ENCODE measurements at regions not wholly inside any gene's neighbourhood (a gene's known extent, or its start where the extent isn't known, plus 50 kb on each side); places are given as distances from the start of the nearest gene placed in this dataset.

DNA sequence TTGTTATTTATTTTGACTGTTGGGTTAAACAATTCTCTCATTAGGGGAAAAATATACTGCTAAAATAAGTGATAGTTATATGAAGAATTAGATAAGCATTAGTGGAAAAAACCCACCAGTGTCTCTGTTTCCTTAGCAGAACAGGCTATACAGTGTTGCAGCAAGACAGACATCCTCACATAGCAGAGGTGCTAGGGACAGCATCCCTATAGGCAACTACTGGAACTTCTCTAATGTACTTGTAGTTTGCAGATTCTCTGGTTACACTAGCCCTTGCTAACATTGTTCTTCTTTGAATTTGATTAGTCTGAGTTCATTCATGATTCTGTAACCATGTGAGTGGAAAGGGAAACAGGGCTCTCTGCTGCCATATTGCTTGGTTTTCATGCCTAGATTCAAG, 661.8 kb upstream of the RGMB start:
- Mint-ChIP-seq H3K27me3 (ENCODE audit: insufficient read depth, unreplicated experiment) (no peaks in the 10 kb centered on the region), H3K27ac (ENCODE audit: low read depth, unreplicated experiment) (no peak overlapping the region), H3K36me3 (ENCODE audit: insufficient read depth, unreplicated experiment) (no peaks in the 10 kb centered on the region), H3K9me3 (ENCODE audit: unreplicated experiment) (peaks cover 7% of the 10 kb centered on the region), H3K4me3 (ENCODE audit: unreplicated experiment) (no peak overlapping the region), H3K4me1 (ENCODE audit: insufficient read depth, unreplicated experiment) (peaks cover 27% of the 10 kb centered on the region)
- intact Hi-C loops (cut with micrococcal nuclease), result no loop called here
- ChIA-PET CTCF (interaction anchor here (0.9 kb wide), 1 partner anchor 577 kb away, joined by 3 read pairs; no protein-coding TSS in a partner anchor), POLR2A (no interaction called here)
- no TSS peak for BruUV-seq (replicated peaks)
- DNase-seq (ENCODE audit: unreplicated experiment), result no peak
- TF ChIP-seq CTCF (IDR thresholded peaks at IDR 0.05; ENCODE audit: unreplicated experiment), result no peak

DNA sequence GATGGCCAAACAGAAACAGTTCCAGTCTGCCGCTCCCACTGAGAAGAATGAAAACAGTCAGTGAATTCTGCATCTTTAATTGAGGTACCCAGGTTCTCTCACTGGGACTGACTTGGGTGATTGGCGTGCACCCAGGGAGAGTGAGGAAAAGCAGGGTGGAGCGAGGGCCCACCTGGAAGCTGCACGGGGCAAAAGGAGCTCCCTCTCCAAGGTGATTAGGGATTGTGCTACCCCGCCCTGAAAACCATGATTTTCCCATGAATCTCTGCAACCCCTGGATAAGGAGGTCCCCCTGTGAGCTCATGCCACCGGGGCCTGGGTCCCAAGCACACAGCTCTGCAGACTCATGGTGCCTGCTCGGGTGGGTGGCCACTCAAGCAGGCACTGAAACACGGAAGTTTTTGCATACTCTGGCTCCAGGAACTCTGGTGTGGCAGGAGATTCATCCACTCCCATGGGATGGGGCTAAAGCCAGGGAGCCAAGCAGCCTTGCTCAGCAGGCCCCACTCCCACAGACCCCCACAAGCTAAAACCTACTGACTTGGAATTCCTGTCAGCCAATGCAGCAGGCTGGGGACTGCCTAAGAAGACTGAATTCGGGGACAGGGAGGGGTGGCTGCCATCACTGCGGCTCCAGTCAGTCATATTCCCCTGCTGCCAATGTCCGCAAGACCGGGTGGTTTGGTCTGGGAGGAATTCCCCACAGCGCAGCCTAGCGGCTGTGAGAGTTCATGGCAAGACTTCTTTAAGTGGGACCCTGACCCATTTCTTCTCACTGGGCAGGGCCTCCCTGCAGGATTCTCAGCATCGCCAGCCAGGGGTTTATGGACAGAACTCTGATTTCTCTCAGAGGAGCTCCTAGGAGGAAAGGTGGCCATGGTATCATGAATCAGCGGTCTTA, 652.2 kb upstream of the RGMB start:
- ChIA-PET CTCF (no interaction called here), POLR2A (no interaction called here)
- intact Hi-C loops (cut with micrococcal nuclease), result no loop called here
- no TSS peak for BruUV-seq (replicated peaks)
- no peak overlapping the region for H3K4me3 Mint-ChIP-seq (ENCODE audit: unreplicated experiment)
- no peak for DNase-seq (ENCODE audit: unreplicated experiment)
- H3K36me3 Mint-ChIP-seq (ENCODE audit: insufficient read depth, unreplicated experiment), result no peaks in the 10 kb centered on the region
- no peaks in the 10 kb centered on the region for H3K4me1 Mint-ChIP-seq (ENCODE audit: insufficient read depth, unreplicated experiment)
- no peaks in the 10 kb centered on the region for H3K27me3 Mint-ChIP-seq (ENCODE audit: insufficient read depth, unreplicated experiment)
- H3K27ac Mint-ChIP-seq (ENCODE audit: low read depth, unreplicated experiment), result no peak overlapping the region
- no peak for TF ChIP-seq CTCF (IDR thresholded peaks at IDR 0.05; ENCODE audit: unreplicated experiment)
- H3K9me3 Mint-ChIP-seq (ENCODE audit: unreplicated experiment), result no peaks in the 10 kb centered on the region

DNA sequence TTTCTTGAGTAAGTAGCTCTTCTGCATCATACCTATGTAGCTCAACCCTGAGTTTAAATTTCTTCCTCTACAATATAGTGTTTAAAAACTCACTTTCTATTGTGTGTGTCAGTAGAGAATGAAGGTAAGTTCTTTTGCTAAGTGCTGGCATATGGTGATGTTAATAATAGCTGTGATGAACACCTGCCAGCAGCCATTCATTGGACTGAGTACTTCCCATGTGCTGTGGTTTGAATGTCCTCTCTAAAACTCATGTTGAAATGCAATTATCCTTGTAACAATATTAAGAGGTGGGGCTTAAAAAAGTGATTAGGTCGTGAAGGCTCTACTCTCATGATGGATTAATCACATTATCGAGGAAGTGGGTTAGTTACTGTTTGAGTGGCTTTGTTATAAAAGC, 645.2 kb upstream of the RGMB start:
- H3K27me3 Mint-ChIP-seq (ENCODE audit: insufficient read depth, unreplicated experiment), result no peaks in the 10 kb centered on the region
- BruUV-seq (replicated peaks), result no TSS peak
- intact Hi-C loops (cut with micrococcal nuclease), result no loop called here
- H3K9me3 Mint-ChIP-seq (ENCODE audit: unreplicated experiment), result no peaks in the 10 kb centered on the region
- ChIA-PET CTCF (interaction anchor here (0.5 kb wide), 1 partner anchor 8 kb away, joined by 4 read pairs; no protein-coding TSS in a partner anchor), POLR2A (no interaction called here)
- H3K4me3 Mint-ChIP-seq (ENCODE audit: unreplicated experiment), result no peak overlapping the region
- no peak for DNase-seq (ENCODE audit: unreplicated experiment)
- no peak for TF ChIP-seq CTCF (IDR thresholded peaks at IDR 0.05; ENCODE audit: unreplicated experiment)
- H3K27ac Mint-ChIP-seq (ENCODE audit: low read depth, unreplicated experiment), result no peak overlapping the region
- no peaks in the 10 kb centered on the region for H3K4me1 Mint-ChIP-seq (ENCODE audit: insufficient read depth, unreplicated experiment)
- H3K36me3 Mint-ChIP-seq (ENCODE audit: insufficient read depth, unreplicated experiment), result no peaks in the 10 kb centered on the region

GRCh38 chr5:98128846-98129245, 644.6 kb upstream of the RGMB start:
- intact Hi-C loops (cut with micrococcal nuclease), result no loop called here
- no peak for DNase-seq (ENCODE audit: unreplicated experiment)
- no peak for TF ChIP-seq CTCF (IDR thresholded peaks at IDR 0.05; ENCODE audit: unreplicated experiment)
- Mint-ChIP-seq H3K36me3 (ENCODE audit: insufficient read depth, unreplicated experiment) (no peaks in the 10 kb centered on the region), H3K9me3 (ENCODE audit: unreplicated experiment) (no peaks in the 10 kb centered on the region), H3K4me3 (ENCODE audit: unreplicated experiment) (no peak overlapping the region), H3K27ac (ENCODE audit: low read depth, unreplicated experiment) (no peak overlapping the region), H3K4me1 (ENCODE audit: insufficient read depth, unreplicated experiment) (no peaks in the 10 kb centered on the region), H3K27me3 (ENCODE audit: insufficient read depth, unreplicated experiment) (no peaks in the 10 kb centered on the region)
- CTCF ChIA-PET, result interaction anchor here (0.5 to 0.6 kb wide), 3 partner anchors 9 to 639 kb away, joined by 4 to 6 read pairs (median 4); no protein-coding TSS in a partner anchor
- POLR2A ChIA-PET, result interaction anchor here (0.7 kb wide), 1 partner anchor 9 kb away, joined by 4 read pairs; no protein-coding TSS in a partner anchor
- no TSS peak for BruUV-seq (replicated peaks)
